Fibroblast of lung (primary cell): ENCODE measurements at regions not wholly inside any gene's neighbourhood (a gene's known extent, or its start where the extent isn't known, plus 50 kb on each side); places are given as distances from the start of the nearest gene placed in this dataset.

Source experiments
- DNase-seq, 2 donors: peaks; one replicate each; pipeline versions ENCODE4 v3.0.0 to v3.0.0-alpha.2; 2010; ENCODE audit warnings: low read depth in 2 of 2
- H2AFZ ChIP-seq: 2 replicates; pipeline ENCODE4 v1.5.1; 2012; ENCODE audit warnings: low read length, control low read depth, inconsistent platforms
- H3K27ac ChIP-seq: 2 replicates; pipeline ENCODE4 v1.5.1; 2011; ENCODE audit warnings: low read length, control low read depth; ENCODE audit not compliant: insufficient read depth
- H3K27me3 ChIP-seq: 2 replicates; pipeline ENCODE4 v1.5.1; 2011; ENCODE audit warnings: mild to moderate bottlenecking, low read length; ENCODE audit not compliant: control insufficient read depth, insufficient read depth
- H3K36me3 ChIP-seq: 2 replicates; pipeline ENCODE4 v1.5.1; 2011; ENCODE audit warnings: low read length; ENCODE audit not compliant: control insufficient read depth, insufficient read depth
- H3K4me1 ChIP-seq: 2 replicates; pipeline ENCODE4 v1.5.1; 2011; ENCODE audit warnings: low read length; ENCODE audit not compliant: control insufficient read depth, insufficient read depth; ENCODE audit errors: extremely low read depth
- H3K4me2 ChIP-seq: 2 replicates; pipeline ENCODE4 v1.5.1; 2011; ENCODE audit warnings: low read length, control low read depth; ENCODE audit not compliant: insufficient read depth; ENCODE audit errors: extremely low read depth
- H3K4me3 ChIP-seq, 4 experiments: fragments of 200-600 bp in 1 of 4; sonication (generic) in 1 of 4; replicated peaks in 1 of 4; 2 replicates each; pipeline ENCODE4 v1.5.1; 2011 to 2016; ENCODE audit warnings: low read length in 4 of 4, low read depth in 3 of 4, mild to moderate bottlenecking in 3 of 4, control low read depth in 2 of 4, inconsistent platforms in 1 of 4, mixed read lengths in 1 of 4; ENCODE audit not compliant: insufficient read depth in 1 of 4; ENCODE audit errors: control extremely low read depth in 1 of 4
- H3K79me2 ChIP-seq: 2 replicates; pipeline ENCODE4 v1.5.1; 2012; ENCODE audit warnings: mild to moderate bottlenecking, low read length, inconsistent platforms; ENCODE audit not compliant: control insufficient read depth, insufficient read depth
- H3K9ac ChIP-seq: 2 replicates; pipeline ENCODE4 v1.5.1; 2011; ENCODE audit warnings: mild to moderate bottlenecking, low read length, control low read depth; ENCODE audit not compliant: insufficient read depth
- H3K9me3 ChIP-seq: 2 replicates; pipeline ENCODE4 v1.5.1; 2012; ENCODE audit warnings: low read depth, low read length; ENCODE audit not compliant: control insufficient read depth, insufficient read depth
- H4K20me1 ChIP-seq: 2 replicates; pipeline ENCODE4 v1.5.1; 2011; ENCODE audit warnings: low read length; ENCODE audit not compliant: control insufficient read depth, insufficient read depth; ENCODE audit errors: extremely low read depth
- EZH2 ChIP-seq: IDR thresholded peaks from 2 replicates; pipeline ENCODE4 v1.5.1; 2012; ENCODE audit warnings: low read length, control low read depth, mild to moderate bottlenecking; ENCODE audit errors: missing control alignments
- TF ChIP-seq, protein P1 (sequence below), 2 donors: IDR thresholded peaks in 1 of 2; conservative IDR thresholded peaks in 1 of 2; 1 replicate in 1 of 2; 2 replicates in 1 of 2; pipeline ENCODE4 v1.5.1; 2011 to 2012; ENCODE audit warnings: low read length in 2 of 2, control low read depth in 1 of 2, inconsistent platforms in 1 of 2, low read depth in 1 of 2, mild to moderate bottlenecking in 1 of 2

DNA sequence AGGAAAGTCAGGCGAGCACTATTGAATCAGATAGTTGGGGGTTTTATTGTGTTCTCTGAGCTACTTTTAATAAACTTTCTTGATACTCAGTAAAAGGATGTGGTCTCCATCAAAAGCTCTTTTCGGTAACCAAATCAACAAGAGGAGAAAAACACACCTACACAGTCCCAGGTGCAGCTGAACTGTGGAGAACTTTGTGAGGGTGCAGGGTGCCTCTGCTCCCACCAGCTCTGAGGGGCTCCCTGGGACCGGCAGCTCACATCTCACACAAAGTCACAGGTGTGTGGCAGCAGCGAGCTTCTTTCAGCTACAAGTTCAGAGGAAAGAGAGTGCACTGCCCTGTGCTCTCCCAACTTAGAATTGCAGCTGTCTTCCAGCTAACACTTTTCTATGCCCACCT is 650.4 kb downstream of the RNF144A start:
- H3K4me3 ChIP-seq = no peak overlapping the region
- no peak overlapping the region for H3K27ac ChIP-seq
- TF ChIP-seq, protein P1, sequence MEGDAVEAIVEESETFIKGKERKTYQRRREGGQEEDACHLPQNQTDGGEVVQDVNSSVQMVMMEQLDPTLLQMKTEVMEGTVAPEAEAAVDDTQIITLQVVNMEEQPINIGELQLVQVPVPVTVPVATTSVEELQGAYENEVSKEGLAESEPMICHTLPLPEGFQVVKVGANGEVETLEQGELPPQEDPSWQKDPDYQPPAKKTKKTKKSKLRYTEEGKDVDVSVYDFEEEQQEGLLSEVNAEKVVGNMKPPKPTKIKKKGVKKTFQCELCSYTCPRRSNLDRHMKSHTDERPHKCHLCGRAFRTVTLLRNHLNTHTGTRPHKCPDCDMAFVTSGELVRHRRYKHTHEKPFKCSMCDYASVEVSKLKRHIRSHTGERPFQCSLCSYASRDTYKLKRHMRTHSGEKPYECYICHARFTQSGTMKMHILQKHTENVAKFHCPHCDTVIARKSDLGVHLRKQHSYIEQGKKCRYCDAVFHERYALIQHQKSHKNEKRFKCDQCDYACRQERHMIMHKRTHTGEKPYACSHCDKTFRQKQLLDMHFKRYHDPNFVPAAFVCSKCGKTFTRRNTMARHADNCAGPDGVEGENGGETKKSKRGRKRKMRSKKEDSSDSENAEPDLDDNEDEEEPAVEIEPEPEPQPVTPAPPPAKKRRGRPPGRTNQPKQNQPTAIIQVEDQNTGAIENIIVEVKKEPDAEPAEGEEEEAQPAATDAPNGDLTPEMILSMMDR (conservative IDR thresholded peaks at IDR 0.05 in 1 of 2, IDR thresholded peaks at IDR 0.05 in 1 of 2; ENCODE audit: low read depth in 1 of 2, low read length in 2 of 2) = no peak
- no peak overlapping the region for H2AFZ ChIP-seq
- H3K4me2 ChIP-seq = no peak overlapping the region
- H3K27me3 ChIP-seq = no peaks in the 10 kb centered on the region
- no peaks in the 10 kb centered on the region for H3K9me3 ChIP-seq
- no peaks in the 10 kb centered on the region for H4K20me1 ChIP-seq
- H3K36me3 ChIP-seq = no peaks in the 10 kb centered on the region
- no peaks in the 10 kb centered on the region for H3K79me2 ChIP-seq
- no peak for DNase-seq
- no peaks in the 10 kb centered on the region for H3K4me1 ChIP-seq
- H3K9ac ChIP-seq = no peak overlapping the region

DNA sequence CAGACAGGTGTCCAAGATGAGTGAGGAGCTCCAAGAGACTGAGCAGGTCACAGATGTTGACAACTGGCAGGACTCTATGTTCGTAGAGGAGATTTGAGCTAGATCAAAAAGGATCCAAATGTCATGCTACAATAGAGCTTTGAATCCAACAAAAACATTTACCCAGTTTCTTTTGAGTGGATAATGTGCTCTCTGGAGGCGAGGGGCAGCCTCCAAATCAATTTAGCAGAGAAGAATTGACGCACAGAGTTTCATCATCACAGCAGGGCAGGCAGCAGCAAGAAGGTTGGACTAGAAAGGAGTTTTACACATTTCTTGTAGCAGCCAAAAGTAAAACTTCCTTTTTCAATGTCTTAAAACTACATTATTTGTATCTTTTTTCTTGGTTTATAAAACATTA is 653.0 kb downstream of the RNF144A start:
- Histone ChIP-seq H3K27me3 (no peaks in the 10 kb centered on the region), H3K4me3 (no peak overlapping the region), H2AFZ (no peak overlapping the region), H3K79me2 (no peaks in the 10 kb centered on the region), H3K4me2 (no peak overlapping the region), H3K9ac (no peak overlapping the region), H3K9me3 (no peaks in the 10 kb centered on the region), H4K20me1 (no peaks in the 10 kb centered on the region), H3K27ac (no peak overlapping the region), H3K36me3 (no peaks in the 10 kb centered on the region), H3K4me1 (no peaks in the 10 kb centered on the region)
- no peak for TF ChIP-seq EZH2
- TF ChIP-seq, protein P1 (conservative IDR thresholded peaks at IDR 0.05 in 1 of 2, IDR thresholded peaks at IDR 0.05 in 1 of 2; ENCODE audit: low read depth in 1 of 2, low read length in 2 of 2) = no peak
- no peak for DNase-seq

DNA sequence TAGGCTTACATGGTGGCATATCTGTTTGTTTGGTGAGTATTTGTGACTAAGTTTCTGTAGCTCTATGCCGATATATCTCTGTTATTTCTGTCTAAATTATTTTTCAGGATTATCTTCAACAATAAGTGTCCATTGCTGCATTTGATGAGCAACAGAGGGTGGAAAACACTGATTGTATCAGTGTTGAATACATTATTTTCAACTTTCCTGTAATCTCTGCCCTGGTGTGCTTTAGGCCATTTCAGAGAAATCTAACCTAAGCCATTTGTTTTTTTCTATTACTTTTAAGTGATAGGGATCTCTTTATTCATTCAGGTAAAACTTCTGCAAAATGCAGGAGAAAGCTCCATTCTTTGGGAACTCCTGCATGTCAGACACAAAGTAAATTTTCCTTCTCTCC is 654.5 kb downstream of the RNF144A start:
- H4K20me1 ChIP-seq = no peaks in the 10 kb centered on the region
- H3K27ac ChIP-seq = no peak overlapping the region
- no peaks in the 10 kb centered on the region for H3K9me3 ChIP-seq
- H2AFZ ChIP-seq = no peak overlapping the region
- H3K4me3 ChIP-seq = no peak overlapping the region
- no peak overlapping the region for H3K9ac ChIP-seq
- H3K36me3 ChIP-seq = no peaks in the 10 kb centered on the region
- no peaks in the 10 kb centered on the region for H3K27me3 ChIP-seq
- H3K4me2 ChIP-seq = no peak overlapping the region
- TF ChIP-seq, protein P1 (conservative IDR thresholded peaks at IDR 0.05 in 1 of 2, IDR thresholded peaks at IDR 0.05 in 1 of 2; ENCODE audit: low read depth in 1 of 2, low read length in 2 of 2) = no peak
- H3K4me1 ChIP-seq = no peaks in the 10 kb centered on the region
- DNase-seq = no peak
- no peaks in the 10 kb centered on the region for H3K79me2 ChIP-seq
